NCI-H1092 (cell line): ENCODE measurements at regions not wholly inside any gene's neighbourhood (a gene's known extent, or its start where the extent isn't known, plus 50 kb on each side); places are given as distances from the start of the nearest gene placed in this dataset.

Experiments used
- DNase-seq: peaks from one replicate; lab custom pipeline; 2025; lab: John Stamatoyannopoulos, UW

DNA sequence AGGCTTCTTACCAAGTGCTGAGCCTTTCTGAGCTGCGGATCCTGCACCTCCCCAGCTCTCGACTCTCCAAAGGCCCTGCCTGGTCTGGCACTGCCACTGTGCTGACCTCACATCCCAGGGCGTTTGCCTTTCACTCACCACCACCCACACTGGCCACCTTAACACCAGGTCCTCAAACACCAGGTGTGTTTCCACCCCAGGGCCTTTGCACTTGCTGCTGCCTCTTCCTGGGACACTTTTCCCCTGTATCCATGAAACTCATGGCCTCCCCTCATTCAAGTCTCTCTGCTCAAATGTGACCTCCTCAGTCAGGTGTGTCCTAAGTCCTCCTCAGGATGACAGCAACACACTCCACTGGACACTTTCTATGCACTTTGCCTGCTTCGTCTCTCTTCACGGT is 51.4 kb upstream of the ANO1 start:
- no peak for DNase-seq

GRCh38 chr11:70027451-70027850 is 50.7 kb upstream of the ANO1 start:
- DNase-seq = no peak

DNA sequence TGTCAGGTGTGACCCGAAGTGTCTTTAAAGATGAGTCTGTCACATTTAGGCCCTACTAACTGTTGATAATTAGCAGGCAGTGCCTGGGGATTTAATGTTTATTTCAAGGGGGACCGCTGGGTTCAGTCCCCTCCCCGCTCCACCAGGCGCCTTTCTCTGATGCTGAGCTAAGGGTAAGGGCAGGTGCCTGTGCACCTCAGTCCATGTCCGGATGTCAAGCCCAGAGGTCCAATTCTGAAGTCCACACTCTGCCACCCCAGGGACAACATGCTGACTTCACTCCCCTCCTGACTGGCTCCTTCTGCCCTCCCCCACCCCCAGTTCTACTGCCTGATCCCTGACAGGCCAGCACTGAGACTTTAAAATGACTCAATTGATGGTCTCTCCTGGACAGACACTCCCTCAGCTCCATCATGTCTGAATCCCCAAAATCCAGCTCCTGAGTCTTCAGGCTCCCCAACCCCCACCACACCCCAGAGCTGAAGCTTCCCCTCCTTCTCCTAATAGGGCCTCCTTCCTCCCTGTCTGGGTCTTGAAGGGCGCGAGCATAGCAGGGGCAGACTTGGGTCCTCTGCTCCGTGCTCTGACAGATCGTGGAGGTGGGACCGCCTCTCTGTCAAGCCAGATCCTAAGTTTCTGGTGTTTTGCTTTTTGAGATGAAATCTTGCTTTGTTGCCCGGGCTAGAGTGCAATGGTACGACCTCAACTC is 49.8 kb upstream of the ANO1 start:
- DNase-seq = no peak
